GM12892 (cell line): ENCODE measurements at regions not wholly inside any gene's neighbourhood (a gene's known extent, or its start where the extent isn't known, plus 50 kb on each side); places are given as distances from the start of the nearest gene placed in this dataset.

Experiments
- POLR2A ChIP-seq: IDR thresholded peaks from 2 replicates; pipeline ENCODE4 v1.6.1; 2011; ENCODE audit warnings: low read depth, low read length, control low read depth
- POLR2AphosphoS5 ChIP-seq: IDR thresholded peaks from 2 replicates; pipeline ENCODE4 v1.6.1; 2011; ENCODE audit warnings: low read depth, low read length, control low read depth

DNA sequence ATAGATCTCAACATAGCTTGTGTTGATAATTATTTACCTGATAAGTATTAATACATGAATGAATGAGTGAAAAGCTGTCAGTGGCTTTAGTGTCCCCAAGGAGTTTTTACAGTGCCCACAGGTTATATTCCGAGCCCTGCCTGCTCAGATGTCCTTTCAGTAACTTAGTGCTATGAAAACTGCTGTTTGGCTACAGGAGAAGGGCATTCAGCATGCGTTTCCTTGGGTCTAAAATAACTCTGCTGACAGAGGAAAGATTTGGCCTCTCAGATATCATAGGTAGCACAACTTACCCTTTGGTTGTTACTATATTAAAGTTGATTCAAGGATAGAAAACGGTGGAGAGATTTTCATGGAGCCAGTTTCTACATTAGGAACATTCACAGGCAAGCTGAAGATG, 241.0 kb downstream of the ETAA1 start:
- TF ChIP-seq POLR2AphosphoS5 (no peak), POLR2A (no peak)
